Cerebellar cortex (tissue), 1 donor: ENCODE measurements at regions not wholly inside any gene's neighbourhood (a gene's known extent, or its start where the extent isn't known, plus 50 kb on each side); places are given as distances from the start of the nearest gene placed in this dataset.

Experiments used
- DNase-seq: peaks from one replicate; pipeline ENCODE4 v3.0.0-alpha.2; 2015; ENCODE audit warnings: low spot score

DNA sequence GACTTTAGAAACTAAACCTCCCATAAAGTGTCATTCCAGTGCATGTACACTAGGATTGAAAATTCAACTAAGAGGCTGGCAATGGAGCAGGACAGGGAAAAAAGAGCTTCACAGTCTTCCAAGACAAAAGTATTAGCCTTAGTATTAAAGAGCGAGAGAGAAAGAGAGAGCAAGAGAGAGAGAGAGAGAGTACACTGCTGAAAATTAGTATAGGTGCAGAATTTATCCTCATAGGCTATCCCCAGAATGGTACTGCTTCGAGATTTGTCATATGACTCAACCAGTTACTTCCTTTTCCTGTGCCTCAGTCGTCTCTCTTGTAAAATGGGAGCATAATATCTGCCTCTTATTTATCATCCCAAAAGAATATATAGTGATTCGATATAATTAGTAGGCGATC lies 543.2 kb upstream of the JARID2 start:
- no peak for DNase-seq

DNA sequence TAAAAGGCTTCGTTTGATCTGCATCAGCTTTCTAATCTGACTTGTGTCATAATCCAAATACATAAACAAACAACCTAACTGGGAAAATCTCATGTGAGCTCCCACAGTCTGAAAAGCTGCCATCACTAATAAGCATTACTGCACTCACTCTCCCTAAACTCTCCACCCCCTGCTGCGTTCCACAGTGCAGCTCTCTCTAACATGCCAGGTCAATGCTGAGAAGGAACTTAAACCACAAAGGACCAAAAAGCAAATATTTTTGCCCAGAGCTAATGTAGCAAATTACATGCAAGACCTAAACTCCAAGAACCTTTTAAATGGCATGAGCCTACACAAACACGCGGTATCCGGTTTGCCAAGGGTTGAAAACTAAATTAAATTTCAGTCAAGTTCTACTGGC lies 542.3 kb upstream of the JARID2 start:
- DNase-seq: peak; percentile 58

DNA sequence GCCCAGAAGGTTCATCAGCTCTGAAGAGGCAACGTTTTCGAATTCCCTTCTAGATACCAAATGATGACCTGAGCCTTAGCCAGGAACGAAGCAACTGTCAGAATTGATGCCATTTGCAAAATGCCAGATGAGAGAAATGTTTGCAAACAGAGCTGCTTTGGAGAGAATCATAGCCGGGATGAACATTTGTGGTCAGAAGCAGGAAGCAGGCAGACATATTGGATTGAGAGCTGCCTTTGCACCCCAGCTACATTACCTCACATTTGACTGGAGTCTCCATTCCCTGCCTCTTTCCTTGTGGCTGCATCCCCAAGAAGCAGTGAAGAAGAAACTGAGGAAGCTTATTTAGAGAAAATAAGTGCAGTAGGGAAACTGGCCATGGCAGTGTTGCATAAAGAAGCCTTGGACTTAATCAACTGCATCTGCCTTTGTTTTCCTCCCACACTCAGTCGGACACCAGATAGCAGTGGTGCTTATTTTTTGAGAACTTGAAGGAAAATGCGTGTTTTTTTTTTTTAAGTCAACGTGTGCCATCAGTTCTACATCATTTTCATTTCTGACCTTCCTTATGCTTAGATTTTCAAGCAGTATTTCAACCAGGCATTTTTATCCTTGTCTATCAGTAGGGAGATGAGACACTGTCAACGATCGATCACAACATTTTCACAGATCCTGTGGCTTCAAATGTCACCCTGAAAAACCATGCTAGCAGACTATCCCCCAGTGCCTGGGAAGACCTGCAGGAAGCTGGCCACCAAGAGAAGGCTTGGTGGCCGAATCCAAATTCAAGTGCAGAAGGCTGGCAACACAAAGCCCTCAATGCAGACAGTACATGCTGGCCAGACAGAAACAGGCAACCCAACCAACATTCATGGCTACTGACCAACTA lies 541.2 kb upstream of the JARID2 start:
- DNase-seq: no peak

DNA sequence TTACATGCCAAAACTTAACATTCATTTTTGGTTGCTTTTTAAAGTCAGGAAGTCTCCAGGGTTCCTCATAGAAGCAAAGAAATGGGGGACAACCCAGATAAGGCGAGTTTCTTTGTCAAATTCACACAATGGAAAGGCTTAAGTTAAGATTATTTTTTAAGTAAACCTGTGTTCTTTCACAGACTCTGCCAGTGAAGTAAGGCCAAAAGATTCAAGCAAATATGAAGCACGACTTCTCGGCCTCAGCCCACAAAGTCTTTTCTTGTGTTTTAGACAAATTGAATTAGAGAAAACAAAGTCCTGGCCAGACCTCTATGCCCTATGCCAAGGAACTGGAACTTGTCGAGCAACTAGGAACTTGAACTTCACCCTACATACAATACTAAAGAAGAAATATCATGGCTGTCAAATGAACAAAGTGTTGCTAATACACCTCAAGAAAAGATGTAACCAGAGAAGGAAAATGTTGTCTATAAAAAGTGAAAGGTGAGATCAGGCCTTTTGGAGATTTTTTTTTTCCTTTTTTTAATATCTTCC lies 540.0 kb upstream of the JARID2 start:
- no peak for DNase-seq

DNA sequence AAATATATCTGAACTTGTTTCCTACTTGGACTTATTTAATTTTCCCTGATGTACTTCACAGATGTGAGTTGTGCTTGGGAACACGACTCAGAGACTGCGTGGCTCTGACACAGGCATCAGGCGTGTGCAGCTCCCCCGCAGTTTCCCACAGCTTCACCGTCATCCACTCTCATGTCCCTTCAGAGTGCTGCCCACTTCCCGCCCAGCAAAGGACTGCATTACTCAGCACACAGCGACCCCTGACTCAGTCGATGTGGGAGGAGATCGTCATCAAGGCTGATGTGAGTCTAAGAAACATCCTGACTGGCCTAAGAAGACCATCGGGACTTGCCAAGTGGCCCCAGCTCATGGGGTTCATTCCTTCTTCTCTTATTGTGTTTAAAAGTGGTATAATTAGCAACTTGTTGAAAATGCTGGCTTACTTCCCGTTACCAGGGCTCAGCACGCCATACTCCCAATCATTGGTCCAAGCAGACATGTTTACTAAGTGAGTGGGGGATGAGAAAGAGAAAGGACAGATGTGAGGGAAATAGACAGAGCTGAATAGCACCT lies 539.4 kb upstream of the JARID2 start:
- DNase-seq: no peak

DNA sequence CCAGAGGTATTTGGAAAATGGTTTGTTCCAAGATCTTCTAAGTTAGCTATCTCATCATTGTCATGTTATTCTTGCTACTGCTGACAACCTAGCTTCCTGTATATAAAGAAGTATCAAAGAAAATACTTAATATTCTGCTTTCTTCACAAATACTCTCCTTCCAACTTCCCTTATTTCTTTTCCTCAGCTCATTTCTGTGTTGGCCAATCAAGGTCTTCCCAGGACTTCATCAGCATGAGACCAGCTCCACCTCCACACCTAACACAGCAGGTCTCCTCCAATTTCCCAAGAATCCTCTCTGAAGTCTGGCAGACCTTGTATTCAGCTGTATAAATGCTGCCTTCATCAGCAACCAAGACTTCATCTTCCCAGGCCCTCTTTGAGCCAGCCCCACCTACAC lies 538.6 kb upstream of the JARID2 start:
- DNase-seq: no peak

DNA sequence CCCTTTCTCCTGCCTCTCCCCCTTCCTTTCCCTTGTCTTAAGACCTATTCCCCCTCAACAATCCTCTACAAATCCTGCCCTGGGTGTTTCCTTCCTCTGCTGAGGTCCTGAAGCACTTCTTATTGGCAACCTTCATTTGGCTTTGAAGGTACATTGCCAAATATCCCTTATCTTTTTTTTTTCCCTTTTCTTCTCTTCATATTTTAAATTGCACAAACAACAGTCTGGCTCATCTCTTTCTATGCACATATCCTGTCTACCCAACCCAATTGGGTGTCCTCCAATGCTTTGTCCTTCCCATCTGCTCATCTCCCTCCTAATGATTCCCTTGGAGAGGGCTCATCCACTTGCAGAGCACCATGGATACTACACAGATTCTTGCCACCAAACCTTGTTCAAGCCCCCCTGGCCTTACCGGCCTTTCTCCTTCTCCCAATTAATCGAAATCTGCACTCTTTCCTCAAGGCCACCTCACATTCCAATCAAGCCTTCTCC lies 537.9 kb upstream of the JARID2 start:
- peak; percentile 94 for DNase-seq

DNA sequence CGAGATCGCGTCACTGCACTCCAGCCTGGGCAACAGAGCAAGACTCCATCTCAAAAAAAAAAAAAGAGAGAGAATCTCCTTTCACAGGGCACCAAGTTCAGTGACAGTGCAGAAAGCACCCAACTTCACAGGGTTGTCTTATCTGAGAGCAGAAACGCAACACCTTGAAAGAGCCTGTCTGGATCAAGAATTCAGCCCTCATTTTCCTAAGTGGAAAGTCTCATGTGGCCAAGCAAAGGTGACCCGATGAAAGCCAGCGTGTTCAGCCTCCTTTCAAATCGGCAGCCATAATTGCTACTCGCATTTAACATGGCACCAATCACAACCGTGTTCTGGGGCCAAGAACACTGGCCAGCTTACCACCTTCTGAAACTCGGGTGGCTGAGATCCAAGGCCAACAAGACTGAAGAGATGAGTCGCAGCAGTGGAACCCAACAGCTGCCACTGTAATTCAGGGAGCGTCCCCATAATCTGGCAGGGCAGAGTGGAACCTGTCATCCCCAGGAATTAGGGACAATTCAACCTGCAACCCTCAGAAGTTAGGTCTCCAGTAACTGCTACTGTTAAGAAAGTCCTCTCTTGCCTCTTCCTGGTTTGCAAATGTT lies 536.7 kb upstream of the JARID2 start:
- no peak for DNase-seq

DNA sequence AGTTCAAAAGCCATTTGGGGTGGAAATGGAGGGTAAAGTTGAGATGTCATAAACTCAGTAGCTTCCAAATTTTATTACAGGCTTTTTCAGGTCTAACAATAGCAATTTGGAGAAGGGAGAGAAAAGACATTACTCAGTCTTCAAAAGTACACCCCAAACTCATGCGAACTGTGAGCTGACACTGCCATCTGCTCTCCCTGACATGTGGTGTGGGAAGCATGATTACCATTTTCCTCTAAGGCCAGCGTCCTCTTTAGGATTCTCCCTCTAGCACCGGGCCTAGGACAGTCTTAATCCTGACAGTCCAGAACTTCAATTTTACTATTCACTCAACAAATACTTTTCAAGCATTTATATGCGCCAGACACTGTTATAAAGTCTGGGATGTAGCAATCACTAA lies 536.0 kb upstream of the JARID2 start:
- DNase-seq: peak; percentile 64

DNA sequence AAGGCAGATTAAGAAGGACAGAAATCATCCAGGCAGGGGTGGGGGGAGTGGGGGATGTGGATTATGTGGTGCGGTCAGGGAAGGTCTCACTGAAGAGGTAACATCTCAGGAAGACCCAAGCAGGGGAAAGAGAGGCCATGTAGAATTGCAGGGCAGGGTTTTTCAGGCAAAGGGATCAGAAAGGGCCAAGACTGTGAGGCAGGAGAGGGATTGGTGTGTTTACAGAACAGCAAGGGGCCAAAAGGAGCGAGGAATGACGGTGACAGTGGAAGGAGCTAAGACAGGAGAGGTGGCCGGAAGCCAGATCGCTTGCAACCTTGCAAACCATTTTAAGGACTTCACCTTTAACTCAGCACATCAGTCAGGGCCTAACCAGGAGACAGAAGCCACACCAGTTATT lies 535.4 kb upstream of the JARID2 start:
- no peak for DNase-seq

DNA sequence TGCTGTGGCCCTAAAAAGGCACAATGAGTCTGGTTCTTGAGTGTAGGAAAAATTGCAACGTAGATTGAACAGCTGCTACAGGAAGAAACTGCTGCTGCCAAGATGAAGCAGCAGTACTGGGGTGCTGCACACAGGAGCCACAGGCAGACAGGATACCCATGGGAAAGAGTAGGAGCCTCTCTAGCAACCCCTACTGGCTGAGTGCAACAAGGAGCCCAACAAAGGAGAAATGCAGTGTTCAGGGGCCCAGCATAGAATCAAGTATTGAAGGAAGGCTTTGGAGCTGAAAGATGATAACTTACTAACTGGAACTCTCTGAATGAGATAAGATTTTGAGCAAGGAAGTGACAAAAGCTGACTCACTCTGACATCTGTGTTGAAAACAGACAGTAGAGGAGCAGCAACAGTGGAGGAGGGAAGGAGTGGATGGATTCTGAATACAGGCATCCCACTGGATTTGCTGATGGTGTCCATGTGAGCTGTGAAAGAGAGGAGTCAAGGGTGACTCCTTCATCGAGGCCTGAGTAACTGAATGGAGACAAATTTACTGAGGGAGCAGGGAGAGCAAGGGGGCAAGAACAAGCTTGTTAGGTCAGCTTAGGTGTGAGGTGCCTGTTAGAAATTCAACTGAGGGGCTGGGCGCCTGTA lies 534.7 kb upstream of the JARID2 start:
- DNase-seq: no peak

DNA sequence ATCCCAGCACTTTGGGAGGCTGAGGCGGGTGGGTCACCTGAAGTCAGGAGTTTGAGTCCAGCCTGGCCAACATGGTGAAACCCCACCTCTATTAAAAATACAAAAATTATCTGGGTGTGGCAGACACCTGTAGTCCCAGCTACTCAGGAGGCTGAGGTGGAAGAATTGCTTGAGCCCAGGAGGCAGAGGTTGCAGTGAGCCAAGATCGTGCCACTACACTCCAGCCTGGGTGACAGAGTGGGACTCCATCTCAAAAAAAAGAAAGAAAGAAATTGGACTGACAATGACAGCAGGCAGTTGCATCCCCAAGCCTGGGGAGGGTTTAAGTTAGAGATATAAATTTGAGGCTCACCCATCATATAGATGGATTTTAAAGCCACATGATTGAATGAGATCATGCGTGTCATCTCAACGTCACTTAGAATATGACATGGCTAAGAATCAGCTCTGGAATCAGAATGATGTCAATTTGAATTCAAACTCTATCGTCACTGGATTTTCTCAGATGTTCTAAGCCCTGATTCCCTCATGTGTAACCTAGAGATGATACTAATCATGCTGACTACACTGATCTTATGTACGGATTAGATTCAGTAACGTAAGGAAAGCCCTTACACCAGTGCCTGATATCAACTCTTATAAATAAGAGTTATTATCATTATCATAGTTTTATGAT lies 534.0 kb upstream of the JARID2 start:
- DNase-seq: no peak

DNA sequence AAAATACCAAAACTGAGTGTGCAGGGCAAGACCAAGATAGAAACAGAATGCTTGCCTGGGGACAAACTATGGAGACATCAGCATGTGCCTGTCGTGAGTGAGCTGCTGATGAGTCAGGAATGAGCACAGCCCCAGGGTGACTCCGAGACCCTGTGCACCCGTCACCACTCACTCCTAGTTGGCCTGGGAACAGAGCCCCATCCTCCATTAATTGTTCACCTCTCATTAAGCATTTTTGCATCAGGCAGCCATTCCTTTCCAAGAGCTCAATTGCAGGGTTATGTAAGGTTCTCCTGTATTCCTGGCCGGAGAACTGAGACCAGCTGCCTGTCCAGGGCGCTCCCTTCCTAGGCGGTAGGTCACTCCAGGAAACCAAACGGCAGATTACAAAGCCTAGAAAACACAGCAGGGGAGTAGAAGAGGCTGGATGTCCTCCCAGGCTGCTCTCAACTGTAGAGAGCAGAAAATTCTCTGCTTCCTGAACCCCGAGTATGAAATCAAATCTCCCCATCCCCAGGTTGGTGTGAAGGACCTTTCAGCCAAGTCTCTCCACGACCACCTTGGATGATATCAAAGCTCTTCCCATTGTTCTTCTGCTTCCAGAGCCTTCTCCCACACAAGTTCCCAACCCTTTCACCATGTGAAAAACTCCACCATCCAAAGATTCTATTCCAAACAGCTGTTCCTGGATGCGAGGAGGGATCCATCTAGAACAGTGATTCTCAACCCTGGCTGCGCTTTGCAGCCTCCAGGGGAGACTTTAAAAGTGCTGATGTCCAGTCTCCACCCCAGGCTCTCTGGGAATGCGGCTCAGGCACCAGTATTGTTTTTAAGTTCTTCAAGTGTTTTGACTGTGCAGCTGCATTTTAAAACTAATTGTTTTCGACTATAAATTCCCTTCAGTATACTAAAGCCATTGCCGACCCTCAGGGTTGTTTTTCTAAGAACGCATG lies 532.6 kb upstream of the JARID2 start:
- peak; percentile 84 for DNase-seq

DNA sequence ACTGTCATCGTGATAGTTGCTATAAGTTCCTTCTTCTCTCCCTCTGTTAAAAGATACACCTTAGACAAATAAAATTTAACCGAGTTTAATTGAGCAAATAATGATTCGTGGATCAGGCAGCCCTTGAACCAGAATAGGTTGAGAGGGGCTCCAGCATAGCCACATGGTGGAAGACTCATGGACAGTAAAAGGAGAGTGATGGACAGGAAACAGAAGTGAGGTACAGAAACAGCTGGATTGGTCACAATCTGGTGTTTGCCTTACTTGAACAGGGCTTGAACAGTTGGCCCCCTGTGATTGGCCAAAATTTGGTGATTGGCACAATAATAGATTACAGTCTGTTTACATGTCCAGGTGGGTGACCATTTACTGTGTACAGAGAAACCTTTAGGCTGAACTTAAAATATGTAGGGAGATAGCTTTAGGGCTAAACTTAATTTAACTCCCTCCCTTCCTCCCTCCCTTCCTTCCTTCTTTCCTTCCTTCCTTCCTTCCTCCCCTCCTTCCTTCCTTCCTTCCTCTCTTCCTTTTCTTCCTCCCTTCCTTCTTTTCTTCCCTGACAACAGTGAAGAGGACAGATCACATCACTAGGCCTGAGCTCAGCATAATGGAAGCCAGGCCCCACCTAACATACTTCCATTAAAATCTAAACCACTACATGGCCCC lies 531.8 kb upstream of the JARID2 start:
- DNase-seq: no peak

DNA sequence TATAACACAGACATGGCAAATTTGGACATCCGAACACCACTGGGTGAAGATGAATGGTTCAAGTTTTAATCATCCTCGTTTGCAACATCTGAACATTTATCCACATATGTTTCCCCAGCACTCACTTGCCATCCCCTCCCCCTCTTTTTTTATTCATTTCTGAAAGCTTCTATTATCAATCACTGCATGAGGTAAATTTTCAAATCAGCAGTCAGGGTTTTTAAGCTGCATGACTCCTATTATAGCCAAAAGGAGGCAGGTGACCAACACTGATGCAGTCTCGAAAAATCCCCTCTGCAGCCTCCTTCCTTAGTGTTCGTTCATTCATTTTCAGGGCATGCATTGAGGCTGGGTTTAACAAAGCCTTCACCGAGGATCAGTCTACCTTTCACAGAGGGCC lies 530.8 kb upstream of the JARID2 start:
- no peak for DNase-seq

DNA sequence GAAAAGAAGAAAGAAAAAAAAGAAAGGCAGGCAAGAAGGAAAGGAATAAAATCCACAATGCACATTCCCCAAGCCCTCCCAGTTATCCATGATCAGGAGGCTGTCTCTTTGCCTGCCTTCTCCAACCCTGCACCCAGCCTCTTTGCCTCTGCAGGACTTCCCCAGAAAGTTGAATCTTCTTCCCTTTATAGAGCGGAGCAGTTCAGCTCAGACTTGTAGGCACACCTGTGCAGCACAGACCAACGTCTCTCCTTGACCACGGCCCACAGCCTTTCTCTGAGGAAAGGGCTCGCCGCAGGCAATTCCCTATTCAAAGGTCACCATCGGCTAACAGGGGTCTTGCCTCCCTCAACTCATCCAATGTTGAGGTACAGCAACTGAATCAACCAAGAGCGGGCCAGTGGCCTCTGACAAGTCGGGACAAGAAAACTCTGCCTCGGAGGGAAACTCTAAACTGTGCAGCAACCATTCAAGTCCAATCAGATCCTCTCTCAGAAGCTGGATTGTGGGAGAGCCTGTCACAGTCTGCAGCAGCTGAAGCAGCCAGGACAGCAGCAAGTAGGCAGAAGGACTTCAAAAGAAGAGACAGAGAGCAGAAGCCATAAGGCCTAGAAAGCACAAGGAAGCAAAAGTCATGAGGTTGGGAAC lies 529.2 kb upstream of the JARID2 start:
- no peak for DNase-seq

DNA sequence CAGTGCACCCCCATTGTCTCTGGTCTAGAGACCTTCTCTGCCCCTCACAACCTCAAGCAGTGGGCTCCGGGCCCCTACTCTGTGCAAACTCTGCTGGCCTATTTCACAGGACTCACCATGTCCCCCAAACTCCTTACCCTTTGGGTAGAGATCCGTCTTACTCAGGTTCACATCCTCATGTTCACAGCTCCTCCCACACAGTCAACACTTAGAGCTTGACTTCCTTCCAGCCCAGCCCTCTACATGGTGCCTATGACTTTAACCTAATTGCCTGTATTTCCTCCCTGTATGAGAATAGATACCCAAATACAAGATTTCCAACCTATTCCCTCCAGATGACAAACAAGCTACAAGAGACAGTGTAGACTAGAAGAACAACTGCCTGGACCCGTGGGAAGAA lies 528.6 kb upstream of the JARID2 start:
- DNase-seq: no peak

DNA sequence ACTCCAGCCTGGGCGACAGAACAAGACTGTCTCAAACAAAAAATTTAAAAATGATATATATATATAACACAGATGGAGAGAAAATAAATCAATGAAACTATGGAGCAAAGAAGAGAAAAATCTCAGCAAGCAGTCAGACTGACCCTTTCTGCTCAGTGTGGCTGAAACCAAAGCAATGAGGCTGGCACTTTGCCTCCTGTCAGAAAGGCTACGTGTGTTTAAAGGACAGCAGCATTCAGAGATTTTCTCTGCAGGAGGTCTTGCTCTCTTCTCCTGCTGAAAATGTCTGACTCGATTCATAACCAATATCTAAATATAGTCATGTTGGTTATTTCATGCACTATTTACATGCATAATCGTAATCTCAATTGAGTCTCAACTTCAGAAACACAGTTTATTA lies 527.0 kb upstream of the JARID2 start:
- DNase-seq: no peak

DNA sequence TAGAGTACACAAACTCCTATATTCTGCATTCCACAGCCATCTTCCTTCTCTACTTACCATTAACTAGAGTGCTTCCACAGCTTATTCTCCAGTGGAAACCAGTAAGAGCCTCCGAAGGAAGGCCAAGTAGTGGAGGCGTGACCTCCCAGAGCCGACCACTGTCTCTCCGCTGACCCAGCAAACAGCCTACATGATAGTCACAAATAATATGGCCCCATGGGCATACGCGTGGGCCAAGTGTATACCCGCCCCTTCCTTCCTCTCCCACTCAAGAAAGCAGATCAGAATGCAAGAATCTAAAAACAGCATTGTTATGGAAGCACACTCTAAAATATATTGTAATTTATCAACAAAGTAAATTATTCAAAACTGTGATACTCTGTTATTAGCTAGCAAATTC lies 526.6 kb upstream of the JARID2 start:
- DNase-seq: no peak
